ENCODE measurements at regions not wholly inside any gene's neighbourhood (a gene's known extent, or its start where the extent isn't known, plus 50 kb on each side); places are given as distances from the start of the nearest gene placed in this dataset.

DNA sequence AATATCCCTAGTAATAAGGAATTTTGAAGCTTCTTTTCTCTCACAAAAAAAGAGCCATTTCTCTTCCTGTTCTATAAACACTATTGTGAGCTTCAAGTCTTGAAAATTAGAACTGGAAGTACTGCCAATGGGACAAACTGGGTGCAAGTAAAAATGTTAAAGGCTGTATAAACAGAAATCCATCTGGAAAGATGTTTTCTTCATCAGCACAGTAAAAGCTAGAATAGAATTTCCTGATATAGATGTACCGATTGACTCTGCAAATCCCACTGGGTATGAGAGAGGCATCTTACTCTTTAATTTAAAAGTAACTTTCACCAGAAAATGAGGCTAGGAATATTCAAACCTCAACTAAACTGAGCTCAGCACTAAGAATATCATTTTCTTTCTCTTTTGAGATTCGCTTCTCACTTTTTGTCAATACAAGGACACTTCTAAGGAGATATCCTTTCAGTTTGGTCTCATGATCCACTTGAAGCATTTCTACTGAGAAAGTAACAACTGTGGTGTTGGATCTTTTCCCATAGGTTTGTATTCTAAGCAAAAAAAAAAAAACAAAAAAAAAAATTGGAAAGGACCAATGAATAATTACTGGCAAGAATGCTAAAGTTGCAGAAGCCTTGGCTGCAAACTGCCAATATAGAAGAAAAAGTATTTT, 169.0 kb upstream of the PRDM1 start:
- TF ChIP-seq CREB1 (CRISPR knock-in tag; IDR thresholded peaks at IDR 0.05; ENCODE audit: low read depth) (no peak), EZH2 (IDR thresholded peaks at IDR 0.05; ENCODE audit: low read depth, unreplicated experiment) (no peak), EZH2phosphoT487 (IDR thresholded peaks at IDR 0.05; ENCODE audit: unreplicated experiment) (no peak), REST (IDR thresholded peaks at IDR 0.05; ENCODE audit: unreplicated experiment) (no peak)
- TF ChIP-seq, protein P1, sequence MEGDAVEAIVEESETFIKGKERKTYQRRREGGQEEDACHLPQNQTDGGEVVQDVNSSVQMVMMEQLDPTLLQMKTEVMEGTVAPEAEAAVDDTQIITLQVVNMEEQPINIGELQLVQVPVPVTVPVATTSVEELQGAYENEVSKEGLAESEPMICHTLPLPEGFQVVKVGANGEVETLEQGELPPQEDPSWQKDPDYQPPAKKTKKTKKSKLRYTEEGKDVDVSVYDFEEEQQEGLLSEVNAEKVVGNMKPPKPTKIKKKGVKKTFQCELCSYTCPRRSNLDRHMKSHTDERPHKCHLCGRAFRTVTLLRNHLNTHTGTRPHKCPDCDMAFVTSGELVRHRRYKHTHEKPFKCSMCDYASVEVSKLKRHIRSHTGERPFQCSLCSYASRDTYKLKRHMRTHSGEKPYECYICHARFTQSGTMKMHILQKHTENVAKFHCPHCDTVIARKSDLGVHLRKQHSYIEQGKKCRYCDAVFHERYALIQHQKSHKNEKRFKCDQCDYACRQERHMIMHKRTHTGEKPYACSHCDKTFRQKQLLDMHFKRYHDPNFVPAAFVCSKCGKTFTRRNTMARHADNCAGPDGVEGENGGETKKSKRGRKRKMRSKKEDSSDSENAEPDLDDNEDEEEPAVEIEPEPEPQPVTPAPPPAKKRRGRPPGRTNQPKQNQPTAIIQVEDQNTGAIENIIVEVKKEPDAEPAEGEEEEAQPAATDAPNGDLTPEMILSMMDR (conservative IDR thresholded peaks at IDR 0.05; ENCODE audit: low read depth in 2 of 2) = no peak
